OCI-LY7 (cell line): ENCODE measurements at regions not wholly inside any gene's neighbourhood (a gene's known extent, or its start where the extent isn't known, plus 50 kb on each side); places are given as distances from the start of the nearest gene placed in this dataset.

Experiments
- BruUV-seq: library from RNA; stranded (reverse); fragments of 400-500 nt; replicated peaks from 2 replicates; lab custom pipeline; 2021; lab: Mats Ljungman, UMichigan
- CTCF ChIA-PET: fragments of 300-600 bp; sonication (Branson Sonifier 250); formaldehyde crosslinking; loops from one replicate; lab custom pipeline; 2022; ENCODE audit warnings: antibody characterized with exemption; ENCODE audit not compliant: unreplicated experiment; lab: Charles Lee
- POLR2A ChIA-PET: fragments of 300-600 bp; sonication (Branson Sonifier 250); formaldehyde crosslinking; loops from one replicate; lab custom pipeline; 2022; ENCODE audit warnings: antibody characterized with exemption; lab: Charles Lee
- DNase-seq: peaks from one replicate; pipeline ENCODE4 v3.0.0-alpha.2; 2015; ENCODE audit warnings: low spot score
- H2AFZ ChIP-seq: fragments of 200-600 bp; sonication (generic), shearing (Covaris generic); 2 replicates; pipeline ENCODE4 v1.6.1; 2014; ENCODE audit warnings: mild to moderate bottlenecking, antibody characterized with exemption, low read length, moderate library complexity
- H3K27ac ChIP-seq: fragments of 200-600 bp; sonication (generic); 2 replicates; pipeline ENCODE4 v1.5.1; 2014; ENCODE audit warnings: mixed run types, low read depth, mild to moderate bottlenecking, moderate library complexity, low read length, inconsistent platforms; ENCODE audit not compliant: poor library complexity, severe bottlenecking
- H3K36me3 ChIP-seq: fragments of 200-600 bp; sonication (generic); 2 replicates; pipeline ENCODE4 v1.6.1; 2014; ENCODE audit warnings: mild to moderate bottlenecking, antibody characterized with exemption, low read length, moderate library complexity, mixed read lengths; ENCODE audit not compliant: insufficient read depth
- H3K4me1 ChIP-seq: fragments of 200-600 bp; sonication (generic); 2 replicates; pipeline ENCODE4 v1.5.1; 2014; ENCODE audit warnings: mild to moderate bottlenecking, low read length; ENCODE audit not compliant: insufficient read depth, poor library complexity, severe bottlenecking
- H3K4me2 ChIP-seq: fragments of 200-600 bp; sonication (generic); 2 replicates; pipeline ENCODE4 v1.6.1; 2014; ENCODE audit warnings: mild to moderate bottlenecking, low read length
- H3K4me3 ChIP-seq: fragments of 200-600 bp; sonication (generic); 2 replicates; pipeline ENCODE4 v1.5.1; 2014; ENCODE audit warnings: mild to moderate bottlenecking, low read depth, low read length; ENCODE audit not compliant: poor library complexity, severe bottlenecking
- H3K79me2 ChIP-seq: fragments of 200-600 bp; sonication (generic); 2 replicates; pipeline ENCODE4 v1.6.1; 2016; ENCODE audit warnings: low read depth, mild to moderate bottlenecking, low read length, moderate library complexity, mixed read lengths; ENCODE audit not compliant: insufficient read depth
- H3K9me2 ChIP-seq: fragments of 200-600 bp; sonication (generic); 2 replicates; pipeline ENCODE4 v1.6.1; 2016; ENCODE audit warnings: mild to moderate bottlenecking, low read length, mixed read lengths; ENCODE audit not compliant: insufficient read depth
- H3K9me3 ChIP-seq: fragments of 200-600 bp; sonication (generic); 2 replicates; pipeline ENCODE4 v1.6.1; 2014; ENCODE audit warnings: mild to moderate bottlenecking, mixed run types, low read length, mixed read lengths
- H4K20me1 ChIP-seq: fragments of 200-600 bp; sonication (generic); 2 replicates; pipeline ENCODE4 v1.6.1; 2014; ENCODE audit warnings: mild to moderate bottlenecking, antibody characterized with exemption, low read length, moderate library complexity, mixed read lengths; ENCODE audit not compliant: insufficient read depth
- EZH2phosphoT487 ChIP-seq: fragments of 200-600 bp; sonication (generic); IDR thresholded peaks from 2 replicates; pipeline ENCODE4 v1.6.1; 2018; ENCODE audit warnings: low read depth, borderline replicate concordance, mild to moderate bottlenecking, mixed run types, antibody characterized with exemption, low read length, moderate library complexity, mixed read lengths
- intact Hi-C: fragments of 100-400 bp; cut with micrococcal nuclease; formaldehyde crosslinking; loops from one replicate; pipeline ENCODE4 v1.10.0; 2022; ENCODE audit not compliant: unreplicated experiment
- TF ChIP-seq, protein P1 (sequence below): fragments of 200-600 bp; sonication (generic); conservative IDR thresholded peaks from 2 replicates; pipeline ENCODE4 v1.5.1; 2014; ENCODE audit warnings: mild to moderate bottlenecking, antibody characterized with exemption, low read length, moderate library complexity, mixed read lengths

DNA sequence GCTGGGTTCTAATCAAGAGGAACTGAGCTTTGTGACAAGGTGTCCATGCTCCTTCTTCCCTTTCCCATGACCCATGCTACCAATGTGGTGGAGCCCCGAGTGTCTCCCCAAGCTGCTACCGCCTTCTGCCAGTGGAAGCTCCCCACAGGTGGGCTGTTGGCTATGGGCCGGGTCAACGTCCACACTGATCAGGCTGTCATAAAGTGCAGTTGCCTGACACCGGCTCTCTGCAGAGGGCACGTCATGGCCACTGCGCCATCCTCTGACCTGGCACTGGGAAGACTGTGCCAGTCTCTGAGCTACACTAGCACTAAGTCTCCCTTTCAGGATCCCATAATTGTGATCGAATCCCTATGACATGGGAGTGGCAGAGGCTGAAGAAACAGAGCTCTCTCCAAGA is 192.3 kb downstream of the USP12 start:
- H3K36me3 ChIP-seq: no peaks in the 10 kb centered on the region
- H4K20me1 ChIP-seq: no peaks in the 10 kb centered on the region
- no peak overlapping the region for H3K4me3 ChIP-seq
- BruUV-seq: no TSS peak
- H3K9me3 ChIP-seq: no peaks in the 10 kb centered on the region
- no peak overlapping the region for H2AFZ ChIP-seq
- no peak for DNase-seq
- H3K27ac ChIP-seq: no peak overlapping the region
- TF ChIP-seq, protein P1, sequence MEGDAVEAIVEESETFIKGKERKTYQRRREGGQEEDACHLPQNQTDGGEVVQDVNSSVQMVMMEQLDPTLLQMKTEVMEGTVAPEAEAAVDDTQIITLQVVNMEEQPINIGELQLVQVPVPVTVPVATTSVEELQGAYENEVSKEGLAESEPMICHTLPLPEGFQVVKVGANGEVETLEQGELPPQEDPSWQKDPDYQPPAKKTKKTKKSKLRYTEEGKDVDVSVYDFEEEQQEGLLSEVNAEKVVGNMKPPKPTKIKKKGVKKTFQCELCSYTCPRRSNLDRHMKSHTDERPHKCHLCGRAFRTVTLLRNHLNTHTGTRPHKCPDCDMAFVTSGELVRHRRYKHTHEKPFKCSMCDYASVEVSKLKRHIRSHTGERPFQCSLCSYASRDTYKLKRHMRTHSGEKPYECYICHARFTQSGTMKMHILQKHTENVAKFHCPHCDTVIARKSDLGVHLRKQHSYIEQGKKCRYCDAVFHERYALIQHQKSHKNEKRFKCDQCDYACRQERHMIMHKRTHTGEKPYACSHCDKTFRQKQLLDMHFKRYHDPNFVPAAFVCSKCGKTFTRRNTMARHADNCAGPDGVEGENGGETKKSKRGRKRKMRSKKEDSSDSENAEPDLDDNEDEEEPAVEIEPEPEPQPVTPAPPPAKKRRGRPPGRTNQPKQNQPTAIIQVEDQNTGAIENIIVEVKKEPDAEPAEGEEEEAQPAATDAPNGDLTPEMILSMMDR: no peak
- ChIA-PET POLR2A (interaction anchor here (0.8 kb wide), 1 partner anchor 140 kb away, joined by 3 read pairs; no protein-coding TSS in a partner anchor), CTCF (interaction anchor here (0.6 kb wide), 1 partner anchor 704 kb away, joined by 3 read pairs; no protein-coding TSS in a partner anchor)
- no peak overlapping the region for H3K4me2 ChIP-seq
- intact Hi-C loops: no loop called here
- H3K79me2 ChIP-seq: no peaks in the 10 kb centered on the region
- H3K9me2 ChIP-seq: no peaks in the 10 kb centered on the region
- no peaks in the 10 kb centered on the region for H3K4me1 ChIP-seq

DNA sequence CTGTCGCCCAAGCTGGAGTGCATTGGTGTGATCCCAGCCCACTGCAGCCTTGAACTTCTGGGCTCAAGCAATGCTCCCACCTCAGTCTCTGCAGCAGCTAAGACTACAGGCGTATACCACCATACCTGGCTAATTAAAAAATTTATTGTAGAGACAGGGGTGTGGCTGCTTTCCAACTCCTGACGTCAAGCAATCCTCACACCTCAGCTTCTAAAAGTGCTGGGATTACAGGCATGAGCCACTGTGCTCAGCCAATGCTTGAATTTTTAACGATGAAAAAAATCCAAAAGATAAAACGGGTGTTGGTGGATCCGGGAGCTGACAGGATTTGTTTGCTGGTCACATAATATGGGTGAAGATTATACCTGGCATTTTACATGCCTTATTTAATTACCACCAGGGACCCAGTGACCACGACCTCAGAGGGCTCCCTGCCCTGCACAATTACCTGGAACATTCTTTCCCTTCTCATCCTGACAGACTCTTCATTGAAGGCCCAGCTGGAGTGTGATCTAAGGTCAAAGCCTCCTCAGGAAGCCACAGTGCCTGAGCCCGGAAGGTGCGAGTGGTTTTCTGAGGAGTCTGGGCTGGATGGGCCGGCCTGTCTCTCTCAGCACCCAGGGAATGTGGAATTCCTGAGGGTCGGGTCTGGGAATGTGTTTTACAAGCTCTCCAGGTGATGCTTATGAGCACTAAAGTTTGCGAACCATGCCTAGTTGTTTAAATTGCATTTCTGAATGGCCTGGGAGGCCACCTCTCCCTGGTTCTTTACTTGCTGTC is 193.3 kb downstream of the USP12 start:
- H3K9me2 ChIP-seq: no peaks in the 10 kb centered on the region
- no peak overlapping the region for H3K4me3 ChIP-seq
- H3K4me2 ChIP-seq: no peak overlapping the region
- H4K20me1 ChIP-seq: no peaks in the 10 kb centered on the region
- DNase-seq: no peak
- CTCF ChIA-PET: no interaction called here
- no peaks in the 10 kb centered on the region for H3K36me3 ChIP-seq
- TF ChIP-seq, protein P1: no peak
- TF ChIP-seq EZH2phosphoT487: no peak
- intact Hi-C loops: no loop called here
- no peaks in the 10 kb centered on the region for H3K9me3 ChIP-seq
- H2AFZ ChIP-seq: no peak overlapping the region
- no peaks in the 10 kb centered on the region for H3K79me2 ChIP-seq
- POLR2A ChIA-PET: no interaction called here
- H3K27ac ChIP-seq: no peak overlapping the region
- no TSS peak for BruUV-seq
- no peaks in the 10 kb centered on the region for H3K4me1 ChIP-seq

DNA sequence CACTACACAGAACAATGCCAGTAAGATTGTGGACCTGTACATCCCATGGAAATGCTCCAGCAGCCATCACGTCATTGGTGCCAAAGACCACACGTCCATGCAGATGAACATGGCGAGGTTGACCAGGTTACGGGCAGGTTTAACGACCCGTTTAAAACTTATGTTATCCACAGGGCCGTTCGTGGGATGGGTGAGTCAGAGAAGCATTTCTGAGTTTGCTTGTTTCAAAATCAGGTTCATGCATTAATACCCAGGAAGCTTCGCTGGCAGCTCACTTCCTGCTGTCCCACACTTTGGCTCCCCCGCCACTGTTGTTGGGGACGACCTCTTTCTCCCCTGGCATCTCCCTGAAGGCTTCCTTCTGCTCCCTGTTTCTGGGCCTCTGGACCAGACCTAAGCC is 194.1 kb downstream of the USP12 start:
- no peak for DNase-seq
- CTCF ChIA-PET: no interaction called here
- POLR2A ChIA-PET: no interaction called here

More for the DNA sequence above, 194.1 kb downstream of the USP12 start:
- TF ChIP-seq, protein P1: no peak
- no peak for TF ChIP-seq EZH2phosphoT487
- no peak overlapping the region for H3K4me2 ChIP-seq
- no peaks in the 10 kb centered on the region for H3K79me2 ChIP-seq
- no peak overlapping the region for H3K27ac ChIP-seq
- H3K4me1 ChIP-seq: no peaks in the 10 kb centered on the region
- intact Hi-C loops: no loop called here
- H3K9me2 ChIP-seq: no peaks in the 10 kb centered on the region
- H2AFZ ChIP-seq: no peak overlapping the region
- H3K36me3 ChIP-seq: no peaks in the 10 kb centered on the region
- no peaks in the 10 kb centered on the region for H4K20me1 ChIP-seq
- H3K9me3 ChIP-seq: no peaks in the 10 kb centered on the region
- no TSS peak for BruUV-seq
- no peak overlapping the region for H3K4me3 ChIP-seq
